Esophagus squamous epithelium (tissue), 5 donors: ENCODE measurements at regions not wholly inside any gene's neighbourhood (a gene's known extent, or its start where the extent isn't known, plus 50 kb on each side); places are given as distances from the start of the nearest gene placed in this dataset.

Experiments used
- DNase-seq: peaks from one replicate; lab custom pipeline; 2025; lab: John Stamatoyannopoulos, UW
- H3K27ac ChIP-seq, 4 donors: fragments of 200-600 bp; sonication (generic); one replicate each; pipeline ENCODE4 v1.5.1; 2016 to 2019; ENCODE audit warnings: mild to moderate bottlenecking in 1 of 4
- H3K27me3 ChIP-seq, 4 donors: fragments of 200-600 bp; sonication (generic); 1 replicate in 3 of 4; 2 replicates in 1 of 4; pipeline versions ENCODE4 v1.5.1 to v1.6.0; 2017 to 2021; ENCODE audit warnings: antibody characterized with exemption in 1 of 4
- H3K36me3 ChIP-seq, 3 donors: fragments of 200-600 bp; sonication (generic); one replicate each; pipeline ENCODE4 v1.5.1; 2016 to 2019
- H3K4me1 ChIP-seq, 3 donors: fragments of 200-600 bp; sonication (generic); one replicate each; pipeline ENCODE4 v1.5.1; 2017 to 2019
- H3K4me3 ChIP-seq, 4 donors: fragments of 200-600 bp; sonication (generic); 1 replicate in 3 of 4; 2 replicates in 1 of 4; pipeline ENCODE4 v1.5.1; 2016 to 2019; ENCODE audit warnings: mild to moderate bottlenecking in 2 of 4, moderate library complexity in 1 of 4
- H3K9me3 ChIP-seq, 3 donors: fragments of 200-600 bp; sonication (generic); one replicate each; pipeline ENCODE4 v1.5.1; 2016 to 2019
- POLR2A ChIP-seq, 4 donors: fragments of 450-650 bp; IDR thresholded peaks; one replicate each; pipeline ENCODE4 v1.6.1; 2017; ENCODE audit warnings: antibody characterized with exemption in 4 of 4, mild to moderate bottlenecking in 4 of 4, moderate library complexity in 3 of 4
- whole genome bisulfite sequencing, 2 donors: methylation state at CpG; one replicate each; pipeline ENCODE4 v1.1.5; 2018; 5-methylcytosine and 5-hydroxymethylcytosine counted together
- intact Hi-C: fragments of 100-400 bp; cut with DNase I; formaldehyde crosslinking; loops from one replicate; pipeline ENCODE4 v1.15.0; 2022
- TF ChIP-seq, protein P1 (sequence below), 6 experiments: fragments of 450-650 bp in 4 of 6; fragments of 200-600 bp in 2 of 6; sonication (generic) in 2 of 6; IDR thresholded peaks; one replicate each; pipeline ENCODE4 v1.5.1; 2016 to 2019; ENCODE audit warnings: antibody characterized with exemption in 6 of 6, mild to moderate bottlenecking in 4 of 6, moderate library complexity in 4 of 6
- donor health status: DM: yes; HTN: yes; CAD: no.

DNA sequence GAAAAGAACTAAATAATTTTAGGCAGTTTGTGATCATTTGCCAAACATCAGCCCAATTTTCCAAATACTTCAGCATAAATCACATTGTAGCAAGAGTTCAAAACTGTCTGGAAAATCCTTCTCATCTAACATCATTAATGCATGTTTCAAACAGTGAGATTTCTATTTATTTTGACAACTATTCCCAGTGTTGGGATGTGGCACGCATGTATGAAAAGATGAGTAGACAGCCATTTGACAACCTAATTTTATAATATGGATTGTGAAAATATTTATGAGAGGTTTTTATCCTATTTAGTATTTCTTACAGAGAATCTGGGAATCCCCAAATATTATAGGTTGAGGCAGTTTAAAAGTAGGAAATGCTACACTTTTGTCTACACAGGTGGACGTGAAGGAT lies 357.6 kb upstream of the ARID1B start:
- H3K27ac ChIP-seq: no peak overlapping the region
- intact Hi-C loops: no loop called here
- 72% methylated on average over 2 of the region's 2 CpGs for WGBS, 2 donors

DNA sequence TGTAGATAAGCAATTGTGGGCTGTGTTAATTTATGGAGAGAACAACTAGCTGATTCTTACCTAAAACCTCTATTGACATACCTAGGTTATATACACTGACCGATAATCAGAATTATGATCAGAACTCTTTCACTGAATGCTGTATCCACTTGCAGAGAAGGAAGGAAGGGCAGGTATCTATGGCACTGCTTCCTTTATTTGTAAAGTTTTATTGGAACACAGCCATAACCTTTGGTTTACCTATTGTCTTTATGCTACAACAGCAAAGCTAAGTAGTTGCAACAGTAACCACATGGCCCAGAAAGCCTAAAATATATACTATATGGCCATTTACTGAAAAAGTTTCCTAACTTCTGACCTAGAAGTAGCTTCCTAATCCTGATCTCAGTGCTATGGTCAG lies 358.9 kb upstream of the ARID1B start:
- Histone ChIP-seq H3K4me1 (no peaks in the 10 kb centered on the region), H3K27me3 (no peaks in the 10 kb centered on the region), H3K27ac (no peak overlapping the region), H3K9me3 (peaks cover 0 to 6% (median 0%) of the 10 kb centered on the region in 3 donors), H3K4me3 (no peak overlapping the region), H3K36me3 (no peaks in the 10 kb centered on the region)
- WGBS, 2 donors: 67 to 88% methylated on average over 1 of the region's 1 CpG
- DNase-seq: no peak
- TF ChIP-seq, protein P1, sequence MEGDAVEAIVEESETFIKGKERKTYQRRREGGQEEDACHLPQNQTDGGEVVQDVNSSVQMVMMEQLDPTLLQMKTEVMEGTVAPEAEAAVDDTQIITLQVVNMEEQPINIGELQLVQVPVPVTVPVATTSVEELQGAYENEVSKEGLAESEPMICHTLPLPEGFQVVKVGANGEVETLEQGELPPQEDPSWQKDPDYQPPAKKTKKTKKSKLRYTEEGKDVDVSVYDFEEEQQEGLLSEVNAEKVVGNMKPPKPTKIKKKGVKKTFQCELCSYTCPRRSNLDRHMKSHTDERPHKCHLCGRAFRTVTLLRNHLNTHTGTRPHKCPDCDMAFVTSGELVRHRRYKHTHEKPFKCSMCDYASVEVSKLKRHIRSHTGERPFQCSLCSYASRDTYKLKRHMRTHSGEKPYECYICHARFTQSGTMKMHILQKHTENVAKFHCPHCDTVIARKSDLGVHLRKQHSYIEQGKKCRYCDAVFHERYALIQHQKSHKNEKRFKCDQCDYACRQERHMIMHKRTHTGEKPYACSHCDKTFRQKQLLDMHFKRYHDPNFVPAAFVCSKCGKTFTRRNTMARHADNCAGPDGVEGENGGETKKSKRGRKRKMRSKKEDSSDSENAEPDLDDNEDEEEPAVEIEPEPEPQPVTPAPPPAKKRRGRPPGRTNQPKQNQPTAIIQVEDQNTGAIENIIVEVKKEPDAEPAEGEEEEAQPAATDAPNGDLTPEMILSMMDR (IDR thresholded peaks at IDR 0.05): no peak
- TF ChIP-seq POLR2A (IDR thresholded peaks at IDR 0.05): no peak
- intact Hi-C loops: no loop called here

More for the DNA sequence above, 357.6 kb upstream of the ARID1B start:
- no peak overlapping the region for H3K4me3 ChIP-seq
- no peaks in the 10 kb centered on the region for H3K27me3 ChIP-seq
- DNase-seq: no peak
- H3K4me1 ChIP-seq: no peaks in the 10 kb centered on the region
- no peak for TF ChIP-seq POLR2A (IDR thresholded peaks at IDR 0.05)
- TF ChIP-seq, protein P1 (IDR thresholded peaks at IDR 0.05): no peak
- peaks cover 0 to 6% (median 0%) of the 10 kb centered on the region in 3 donors for H3K9me3 ChIP-seq
- no peaks in the 10 kb centered on the region for H3K36me3 ChIP-seq

GRCh38 chr6:156416391-156416790 lies 360.8 kb upstream of the ARID1B start:
- Histone ChIP-seq H3K4me3 (no peak overlapping the region), H3K36me3 (no peaks in the 10 kb centered on the region), H3K27ac (no peak overlapping the region), H3K4me1 (no peaks in the 10 kb centered on the region), H3K9me3 (no peaks in the 10 kb centered on the region), H3K27me3 (no peaks in the 10 kb centered on the region)
- intact Hi-C loops: no loop called here
- 63 to 93% methylated on average over 1 of the region's 1 CpG for WGBS, 2 donors
- no peak for DNase-seq
- no peak for TF ChIP-seq POLR2A (IDR thresholded peaks at IDR 0.05)
- TF ChIP-seq, protein P1 (IDR thresholded peaks at IDR 0.05): peak in 1 of 6 experiments; percentile 42

- Histone ChIP-seq H3K27ac (no peak overlapping the region), H3K4me3 (no peak overlapping the region), H3K4me1 (no peaks in the 10 kb centered on the region), H3K9me3 (no peaks in the 10 kb centered on the region), H3K27me3 (no peaks in the 10 kb centered on the region), H3K36me3 (no peaks in the 10 kb centered on the region)
- intact Hi-C loops: no loop called here
- TF ChIP-seq POLR2A (IDR thresholded peaks at IDR 0.05): no peak
- TF ChIP-seq, protein P1 (IDR thresholded peaks at IDR 0.05): no peak
- DNase-seq: no peak
- 72 to 82% methylated on average over 2 of the region's 2 CpGs for WGBS, 2 donors
Observed at GRCh38 chr6:156413154-156413553, 364.0 kb upstream of the ARID1B start.

DNA sequence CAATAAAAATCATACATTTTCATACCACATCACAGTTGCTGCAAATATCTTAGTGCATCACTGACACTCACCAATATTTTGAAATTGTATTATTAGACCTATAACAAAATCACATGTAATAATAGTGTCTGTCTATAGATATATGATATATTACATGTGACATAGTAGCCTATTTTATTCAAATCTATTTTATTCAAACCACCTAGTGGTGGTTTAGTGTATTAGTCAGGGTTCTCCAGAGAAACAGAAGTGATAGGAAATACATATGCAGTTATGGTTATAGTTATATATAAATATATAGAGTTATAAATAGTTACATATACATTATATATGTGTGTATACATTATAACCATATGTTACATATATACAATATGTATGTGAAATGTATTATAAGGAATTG lies 366.5 kb upstream of the ARID1B start:
- no peak for DNase-seq
- intact Hi-C loops: no loop called here
- TF ChIP-seq, protein P1 (IDR thresholded peaks at IDR 0.05): peak in 3 of 6 experiments; percentile 13 to 41 (median 32)
- TF ChIP-seq POLR2A (IDR thresholded peaks at IDR 0.05): no peak
- H3K36me3 ChIP-seq: no peaks in the 10 kb centered on the region
- H3K4me3 ChIP-seq: no peak overlapping the region
- H3K27ac ChIP-seq: no peak overlapping the region
- no peaks in the 10 kb centered on the region for H3K27me3 ChIP-seq
- no peaks in the 10 kb centered on the region for H3K9me3 ChIP-seq
- no peaks in the 10 kb centered on the region for H3K4me1 ChIP-seq
